Activated naive CD4-positive, alpha-beta T cell treated with anti-CD3 and anti-CD28 coated beads for 36 hours (primary cell): ENCODE measurements at regions not wholly inside any gene's neighbourhood (a gene's known extent, or its start where the extent isn't known, plus 50 kb on each side); places are given as distances from the start of the nearest gene placed in this dataset.
A peak's percentile ranks its signal among the peaks of the same experiment; 100 is the strongest.

Experiments used
- CTCF ChIA-PET: fragments of 350-600 bp; sonication (Branson Sonifier 250); formaldehyde crosslinking; loops from one replicate; lab custom pipeline; 2021; ENCODE audit warnings: antibody characterized with exemption; lab: Charles Lee
- DNase-seq: peaks from one replicate; pipeline ENCODE4 v3.0.0-alpha.2; 2020
- H3K27ac Mint-ChIP-seq: one replicate; pipeline ENCODE4 v1.8.0; 2021; ENCODE audit warnings: mild to moderate bottlenecking, mixed read lengths
- H3K27me3 Mint-ChIP-seq: one replicate; pipeline ENCODE4 v1.8.0; 2021; ENCODE audit warnings: low read depth, mixed read lengths
- H3K36me3 Mint-ChIP-seq: one replicate; pipeline ENCODE4 v1.8.0; 2021; ENCODE audit warnings: low read depth, mixed read lengths
- H3K4me1 Mint-ChIP-seq: one replicate; pipeline ENCODE4 v1.8.0; 2021; ENCODE audit warnings: low read depth, mixed read lengths
- H3K4me3 Mint-ChIP-seq: one replicate; pipeline ENCODE4 v1.8.0; 2021; ENCODE audit warnings: mild to moderate bottlenecking, moderate library complexity, mixed read lengths
- H3K9me3 Mint-ChIP-seq: one replicate; pipeline ENCODE4 v1.8.0; 2021; ENCODE audit warnings: mixed read lengths
- intact Hi-C: fragments of 100-400 bp; cut with micrococcal nuclease; formaldehyde crosslinking; loops from one replicate; pipeline ENCODE4 v1.15.1; 2023

- Mint-ChIP-seq H3K27me3 (peaks cover 4% of the 10 kb centered on the region), H3K4me1 (peaks cover 9% of the 10 kb centered on the region), H3K27ac (no peak overlapping the region), H3K9me3 (no peaks in the 10 kb centered on the region), H3K36me3 (no peaks in the 10 kb centered on the region), H3K4me3 (no peak overlapping the region)
- CTCF ChIA-PET: interaction anchor here (0.7 to 1.1 kb wide), 2 partner anchors 53 to 122 kb away, joined by 3 read pairs; no protein-coding TSS in a partner anchor
- DNase-seq: no peak
- intact Hi-C loops: loop anchor here (10.0 kb wide), 1 partner anchor 118 kb away; no protein-coding TSS in a partner anchor
These were observed 208.9 kb upstream of the TLE3 start for GRCh38 chr15:70306582-70306981.

- Mint-ChIP-seq H3K4me1 (peaks cover 10% of the 10 kb centered on the region), H3K36me3 (no peaks in the 10 kb centered on the region), H3K9me3 (no peaks in the 10 kb centered on the region), H3K4me3 (no peak overlapping the region), H3K27me3 (peaks cover 2% of the 10 kb centered on the region), H3K27ac (no peak overlapping the region)
- CTCF ChIA-PET: interaction anchor here (0.7 to 1.1 kb wide), 2 partner anchors 53 to 122 kb away, joined by 3 read pairs; no protein-coding TSS in a partner anchor
- no peak for DNase-seq
- intact Hi-C loops: loop anchor here (10.0 kb wide), 1 partner anchor 119 kb away; no protein-coding TSS in a partner anchor
These were observed 208.4 kb upstream of the TLE3 start for GRCh38 chr15:70306081-70306480.

GRCh38 chr15:70303981-70304380 is 206.3 kb upstream of the TLE3 start:
- Mint-ChIP-seq H3K27ac (no peak overlapping the region), H3K4me1 (peaks cover 20% of the 10 kb centered on the region), H3K4me3 (no peak overlapping the region), H3K36me3 (no peaks in the 10 kb centered on the region), H3K27me3 (no peaks in the 10 kb centered on the region), H3K9me3 (no peaks in the 10 kb centered on the region)
- CTCF ChIA-PET: no interaction called here
- no peak for DNase-seq
- intact Hi-C loops: loop anchor here (10.0 kb wide), 1 partner anchor 121 kb away; no protein-coding TSS in a partner anchor

GRCh38 chr15:70302360-70302759 is 204.6 kb upstream of the TLE3 start:
- H3K36me3 Mint-ChIP-seq: no peaks in the 10 kb centered on the region
- no peak overlapping the region for H3K4me3 Mint-ChIP-seq
- H3K9me3 Mint-ChIP-seq: no peaks in the 10 kb centered on the region
- DNase-seq: no peak
- no peaks in the 10 kb centered on the region for H3K27me3 Mint-ChIP-seq
- H3K4me1 Mint-ChIP-seq: peaks cover 11% of the 10 kb centered on the region
- no peak overlapping the region for H3K27ac Mint-ChIP-seq
- intact Hi-C loops: loop anchor here (10.0 kb wide), 1 partner anchor 122 kb away; no protein-coding TSS in a partner anchor
- CTCF ChIA-PET: no interaction called here

- CTCF ChIA-PET: interaction anchor here (0.7 to 1.5 kb wide), 4 partner anchors 42 to 198 kb away, joined by 3 read pairs; no protein-coding TSS in a partner anchor
- H3K27me3 Mint-ChIP-seq: no peaks in the 10 kb centered on the region
These were observed 203.7 kb upstream of the TLE3 start for GRCh38 chr15:70301396-70301795.

GRCh38 chr15:70299931-70300869 is 202.5 kb upstream of the TLE3 start:
- no peak overlapping the region for H3K27ac Mint-ChIP-seq

More at GRCh38 chr15:70301396-70301795, 203.7 kb upstream of the TLE3 start:
- no peaks in the 10 kb centered on the region for H3K36me3 Mint-ChIP-seq
- H3K4me3 Mint-ChIP-seq: no peak overlapping the region
- intact Hi-C loops: loop anchor here (10.0 kb wide), 1 partner anchor 123 kb away; no protein-coding TSS in a partner anchor
- peaks cover 11% of the 10 kb centered on the region for H3K4me1 Mint-ChIP-seq
- no peak for DNase-seq
- H3K27ac Mint-ChIP-seq: no peak overlapping the region
- H3K9me3 Mint-ChIP-seq: no peaks in the 10 kb centered on the region

GRCh38 chr15:70297465-70298058 is 199.8 kb upstream of the TLE3 start:
- no peak overlapping the region for H3K4me3 Mint-ChIP-seq
- H3K27ac Mint-ChIP-seq: no peak overlapping the region
- no peaks in the 10 kb centered on the region for H3K27me3 Mint-ChIP-seq
- no peaks in the 10 kb centered on the region for H3K9me3 Mint-ChIP-seq
- intact Hi-C loops: no loop called here
- CTCF ChIA-PET: interaction anchor here (0.9 kb wide), 1 partner anchor 13 kb away, joined by 3 read pairs; no protein-coding TSS in a partner anchor
- DNase-seq: no peak
- peaks cover 11% of the 10 kb centered on the region for H3K4me1 Mint-ChIP-seq
- H3K36me3 Mint-ChIP-seq: no peaks in the 10 kb centered on the region

More at GRCh38 chr15:70299931-70300869, 202.5 kb upstream of the TLE3 start:
- H3K27me3 Mint-ChIP-seq: no peaks in the 10 kb centered on the region
- H3K36me3 Mint-ChIP-seq: no peaks in the 10 kb centered on the region
- no peak overlapping the region for H3K4me3 Mint-ChIP-seq
- CTCF ChIA-PET: interaction anchor here (0.9 to 1.5 kb wide), 2 partner anchors 41 to 197 kb away, joined by 3 read pairs; no protein-coding TSS in a partner anchor
- peaks cover 11% of the 10 kb centered on the region for H3K4me1 Mint-ChIP-seq
- DNase-seq: peak; percentile 89
- H3K9me3 Mint-ChIP-seq: no peaks in the 10 kb centered on the region
- intact Hi-C loops: loop anchor here (1.0 to 10.0 kb wide), 3 partner anchors 60 to 125 kb away; no protein-coding TSS in a partner anchor

- no peak for DNase-seq
- no peaks in the 10 kb centered on the region for H3K27me3 Mint-ChIP-seq
- no peaks in the 10 kb centered on the region for H3K9me3 Mint-ChIP-seq
- no peaks in the 10 kb centered on the region for H3K36me3 Mint-ChIP-seq
- CTCF ChIA-PET: no interaction called here
- intact Hi-C loops: no loop called here
- H3K4me3 Mint-ChIP-seq: no peak overlapping the region
- H3K4me1 Mint-ChIP-seq: no peaks in the 10 kb centered on the region
- H3K27ac Mint-ChIP-seq: no peak overlapping the region
These were observed 197.1 kb upstream of the TLE3 start for GRCh38 chr15:70294731-70295305.

- H3K9me3 Mint-ChIP-seq: no peaks in the 10 kb centered on the region
- CTCF ChIA-PET: no interaction called here
- no peaks in the 10 kb centered on the region for H3K36me3 Mint-ChIP-seq
- no peaks in the 10 kb centered on the region for H3K27me3 Mint-ChIP-seq
- intact Hi-C loops: no loop called here
- DNase-seq: no peak
- H3K4me3 Mint-ChIP-seq: no peak overlapping the region
- no peaks in the 10 kb centered on the region for H3K4me1 Mint-ChIP-seq
- H3K27ac Mint-ChIP-seq: no peak overlapping the region
These were observed 196.1 kb upstream of the TLE3 start for GRCh38 chr15:70293591-70294470.

- CTCF ChIA-PET: no interaction called here
- Mint-ChIP-seq H3K27ac (no peak overlapping the region), H3K4me3 (no peak overlapping the region), H3K36me3 (no peaks in the 10 kb centered on the region), H3K27me3 (no peaks in the 10 kb centered on the region), H3K9me3 (no peaks in the 10 kb centered on the region), H3K4me1 (no peaks in the 10 kb centered on the region)
- intact Hi-C loops: no loop called here
- DNase-seq: no peak
These were observed 195.4 kb upstream of the TLE3 start for GRCh38 chr15:70293138-70293537.

GRCh38 chr15:70292076-70292760 is 194.5 kb upstream of the TLE3 start:
- CTCF ChIA-PET: no interaction called here
- Mint-ChIP-seq H3K4me1 (no peaks in the 10 kb centered on the region), H3K27ac (no peak overlapping the region), H3K4me3 (no peak overlapping the region), H3K36me3 (no peaks in the 10 kb centered on the region), H3K27me3 (no peaks in the 10 kb centered on the region), H3K9me3 (no peaks in the 10 kb centered on the region)
- DNase-seq: no peak
- intact Hi-C loops: no loop called here
